SH-SY5Y (cell line): ENCODE measurements at regions not wholly inside any gene's neighbourhood (a gene's known extent, or its start where the extent isn't known, plus 50 kb on each side); places are given as distances from the start of the nearest gene placed in this dataset.

Experiments
- GATA2 ChIP-seq: IDR thresholded peaks from 2 replicates; pipeline ENCODE4 v1.6.1; 2011; ENCODE audit warnings: mild to moderate bottlenecking, low read depth, low read length
- GATA3 ChIP-seq: IDR thresholded peaks from 2 replicates; pipeline ENCODE4 v1.6.1; 2011; ENCODE audit warnings: low read depth, mild to moderate bottlenecking, low read length, moderate library complexity

GRCh38 chr2:40642726-40643125 lies 190.8 kb upstream of the SLC8A1 start:
- TF ChIP-seq GATA3 = no peak
- no peak for TF ChIP-seq GATA2
